ENCODE measurements at regions not wholly inside any gene's neighbourhood (a gene's known extent, or its start where the extent isn't known, plus 50 kb on each side); places are given as distances from the start of the nearest gene placed in this dataset.

- Histone ChIP-seq H3F3A (ENCODE audit: insufficient read depth, low read depth) (peaks cover 12% of the 10 kb centered on the region), H3K4me2 (no peak overlapping the region), H3K79me2 (ENCODE audit: low read depth) (no peaks in the 10 kb centered on the region), H3K9me2 (ENCODE audit: insufficient read depth) (no peaks in the 10 kb centered on the region), H2AFZ (no peak overlapping the region), H3K4me1 (replicated peaks; ENCODE audit: insufficient read depth) (peaks cover 15% of the 10 kb centered on the region), H3K27ac (no peak overlapping the region), H4K20me1 (ENCODE audit: insufficient read depth) (no peaks in the 10 kb centered on the region), H3K27me3 (ENCODE audit: insufficient read depth, low read depth) (no peaks in the 10 kb centered on the region), H3K36me3 (ENCODE audit: low read depth) (no peaks in the 10 kb centered on the region), H3K9me3 (ENCODE audit: insufficient read depth, low read depth) (no peaks in the 10 kb centered on the region), H3K4me3 (no peak overlapping the region)
- no peak for DNase-seq
- ChIA-PET POLR2A (ENCODE audit: unreplicated experiment) (interaction anchor here (0.6 kb wide), 1 partner anchor 41 kb away, joined by 12 read pairs; no protein-coding TSS in a partner anchor), CTCF (interaction anchor here (0.6 kb wide), 2 partner anchors 45 to 1694 kb away, joined by 3 read pairs; no protein-coding TSS in a partner anchor)
- intact Hi-C loops (cut with micrococcal nuclease; ENCODE audit: unreplicated experiment), result loop anchor here (5.0 to 10.0 kb wide), 5 partner anchors 222 to 1144 kb away; no protein-coding TSS in a partner anchor
- no peak for TF ChIP-seq EZH2 (IDR thresholded peaks at IDR 0.05; ENCODE audit: low read depth)
- TF ChIP-seq CTCF (conservative IDR thresholded peaks at IDR 0.05), result no peak
- BruUV-seq (replicated peaks), result no TSS peak
Measured at GRCh38 chr10:4766454-4766853, 59.6 kb upstream of the AKR1E2 start.

GRCh38 chr10:4765428-4765827, 60.6 kb upstream of the AKR1E2 start:
- Histone ChIP-seq H3K27ac (no peak overlapping the region), H3K9me2 (ENCODE audit: insufficient read depth) (no peaks in the 10 kb centered on the region), H3K9me3 (ENCODE audit: insufficient read depth, low read depth) (no peaks in the 10 kb centered on the region), H3K4me1 (replicated peaks; ENCODE audit: insufficient read depth) (peaks cover 5% of the 10 kb centered on the region), H4K20me1 (ENCODE audit: insufficient read depth) (no peaks in the 10 kb centered on the region), H3K36me3 (ENCODE audit: low read depth) (no peaks in the 10 kb centered on the region), H3K27me3 (ENCODE audit: insufficient read depth, low read depth) (no peaks in the 10 kb centered on the region), H3K4me2 (no peak overlapping the region), H3K79me2 (ENCODE audit: low read depth) (no peaks in the 10 kb centered on the region), H3K4me3 (no peak overlapping the region), H3F3A (ENCODE audit: insufficient read depth, low read depth) (peaks cover 2% of the 10 kb centered on the region; the same call in 1 of the 2 replicates), H2AFZ (no peak overlapping the region)
- ChIA-PET CTCF (interaction anchor here (0.5 to 0.6 kb wide), 2 partner anchors 48 to 1569 kb away, joined by 4 read pairs; no protein-coding TSS in a partner anchor), POLR2A (ENCODE audit: unreplicated experiment) (interaction anchor here (0.6 kb wide), 1 partner anchor 33 kb away, joined by 4 read pairs; no protein-coding TSS in a partner anchor)
- intact Hi-C loops (cut with micrococcal nuclease; ENCODE audit: unreplicated experiment), result loop anchor here (5.0 to 10.0 kb wide), 5 partner anchors 221 to 1143 kb away; no protein-coding TSS in a partner anchor
- DNase-seq, result no peak
- no TSS peak for BruUV-seq (replicated peaks)
- TF ChIP-seq CTCF (conservative IDR thresholded peaks at IDR 0.05) (no peak), EZH2 (IDR thresholded peaks at IDR 0.05; ENCODE audit: low read depth) (no peak)

GRCh38 chr10:4763960-4764428, 62.0 kb upstream of the AKR1E2 start:
- H2AFZ ChIP-seq, result no peak overlapping the region
- no peaks in the 10 kb centered on the region for H3K4me1 ChIP-seq (replicated peaks; ENCODE audit: insufficient read depth)
- no peak overlapping the region for H3K27ac ChIP-seq
- DNase-seq, result peak in 1 of 2 experiments; percentile 39
- intact Hi-C loops (cut with micrococcal nuclease; ENCODE audit: unreplicated experiment), result loop anchor here (10.0 kb wide), 3 partner anchors 219 to 709 kb away; no protein-coding TSS in a partner anchor
- H3K4me2 ChIP-seq, result no peak overlapping the region
- no peaks in the 10 kb centered on the region for H3K27me3 ChIP-seq (ENCODE audit: insufficient read depth, low read depth)
- TF ChIP-seq CTCF (conservative IDR thresholded peaks at IDR 0.05) (no peak), EZH2 (IDR thresholded peaks at IDR 0.05; ENCODE audit: low read depth) (no peak)
- no peaks in the 10 kb centered on the region for H3K79me2 ChIP-seq (ENCODE audit: low read depth)
- POLR2A ChIA-PET (ENCODE audit: unreplicated experiment), result no interaction called here
- no peaks in the 10 kb centered on the region for H3K9me3 ChIP-seq (ENCODE audit: insufficient read depth, low read depth)
- BruUV-seq (replicated peaks), result no TSS peak
- no peaks in the 10 kb centered on the region for H3F3A ChIP-seq (ENCODE audit: insufficient read depth, low read depth)
- CTCF ChIA-PET, result no interaction called here
- H3K9me2 ChIP-seq (ENCODE audit: insufficient read depth), result no peaks in the 10 kb centered on the region
- H3K36me3 ChIP-seq (ENCODE audit: low read depth), result no peaks in the 10 kb centered on the region
- no peaks in the 10 kb centered on the region for H4K20me1 ChIP-seq (ENCODE audit: insufficient read depth)
- H3K4me3 ChIP-seq, result no peak overlapping the region
